Thoracic aorta (tissue), 2 donors: ENCODE measurements at regions not wholly inside any gene's neighbourhood (a gene's known extent, or its start where the extent isn't known, plus 50 kb on each side); places are given as distances from the start of the nearest gene placed in this dataset.

Source experiments
- ATAC-seq: fragments of 150-250 bp; one replicate; pipeline ENCODE4 v1.8.0; 2017; ENCODE audit warnings: low read depth; ENCODE audit not compliant: insufficient number of reproducible peaks, low FRiP score
- DNase-seq: peaks from one replicate; pipeline ENCODE4 v3.0.0-alpha.2; 2020; ENCODE audit warnings: low spot score
- H3K27ac ChIP-seq, 2 donors: fragments of 200-600 bp; sonication (generic); 1 replicate in 1 of 2; 2 replicates in 1 of 2; pipeline ENCODE4 v1.5.1; 2016; ENCODE audit warnings: mild to moderate bottlenecking in 2 of 2, moderate library complexity in 2 of 2
- H3K27me3 ChIP-seq: fragments of 200-600 bp; sonication (generic); replicated peaks from 2 replicates; pipeline ENCODE4 v1.6.0; 2016; ENCODE audit warnings: mild to moderate bottlenecking; ENCODE audit not compliant: insufficient read depth
- H3K36me3 ChIP-seq: fragments of 200-600 bp; sonication (generic); one replicate; pipeline ENCODE4 v1.5.1; 2016
- H3K4me1 ChIP-seq, 2 donors: fragments of 200-600 bp; sonication (generic); 1 replicate in 1 of 2; 2 replicates in 1 of 2; pipeline versions ENCODE4 v1.5.1 to v1.6.0; 2016; ENCODE audit warnings: low read depth in 2 of 2, mild to moderate bottlenecking in 1 of 2; ENCODE audit not compliant: control insufficient read depth in 1 of 2
- H3K4me3 ChIP-seq: fragments of 200-600 bp; sonication (generic); 2 replicates; pipeline ENCODE4 v1.5.1; 2016; ENCODE audit warnings: mild to moderate bottlenecking
- H3K9me3 ChIP-seq: fragments of 200-600 bp; sonication (generic); 2 replicates; pipeline ENCODE4 v1.5.1; 2016
- CTCF ChIP-seq: fragments of 200-600 bp; sonication (generic); IDR thresholded peaks from one replicate; pipeline ENCODE4 v1.5.1; 2019; ENCODE audit warnings: antibody characterized with exemption

- Histone ChIP-seq H3K27me3 (no peaks in the 10 kb centered on the region), H3K27ac (no peak overlapping the region), H3K9me3 (no peaks in the 10 kb centered on the region), H3K4me1 (no peaks in the 10 kb centered on the region), H3K4me3 (no peak overlapping the region), H3K36me3 (no peaks in the 10 kb centered on the region)
- ATAC-seq, result no peak
- TF ChIP-seq CTCF, result no peak
- DNase-seq, result no peak
Measured at GRCh38 chr10:2618690-2619089, 448.7 kb upstream of the PFKP start.

- TF ChIP-seq CTCF, result no peak
- DNase-seq (no peak), ATAC-seq (no peak)
Measured at GRCh38 chr10:2616215-2616614, 451.1 kb upstream of the PFKP start.

DNA sequence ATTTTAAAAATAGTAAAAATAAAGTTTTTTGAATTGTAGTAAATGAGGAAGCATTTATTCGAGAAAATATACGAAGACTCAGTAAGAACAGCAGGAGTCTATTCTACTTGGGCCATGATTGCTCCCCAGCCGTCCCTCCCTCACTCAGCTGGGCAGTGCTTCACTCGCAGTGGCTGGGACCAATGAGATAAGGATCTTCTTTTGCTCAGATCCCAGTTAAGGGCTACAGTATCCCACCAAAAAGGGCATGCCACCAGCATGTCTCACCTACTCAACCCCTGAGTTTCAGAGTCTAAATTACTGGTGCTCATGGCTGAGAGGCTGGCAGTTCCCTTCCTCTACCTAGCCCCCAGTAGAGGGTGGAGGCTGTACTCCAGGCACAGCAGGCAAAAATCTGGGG is 455.7 kb upstream of the PFKP start:
- DNase-seq, result no peak
- no peak for TF ChIP-seq CTCF
- no peak for ATAC-seq
- no peak overlapping the region for H3K4me3 ChIP-seq
- H3K36me3 ChIP-seq, result no peaks in the 10 kb centered on the region
- H3K27ac ChIP-seq, result no peak overlapping the region
- no peaks in the 10 kb centered on the region for H3K9me3 ChIP-seq
- no peaks in the 10 kb centered on the region for H3K4me1 ChIP-seq
- H3K27me3 ChIP-seq, result no peaks in the 10 kb centered on the region

More at GRCh38 chr10:2616215-2616614, 451.1 kb upstream of the PFKP start:
- H3K4me1 ChIP-seq, result no peaks in the 10 kb centered on the region
- H3K9me3 ChIP-seq, result no peaks in the 10 kb centered on the region
- H3K4me3 ChIP-seq, result no peak overlapping the region
- H3K27ac ChIP-seq, result no peak overlapping the region
- H3K27me3 ChIP-seq, result no peaks in the 10 kb centered on the region
- no peaks in the 10 kb centered on the region for H3K36me3 ChIP-seq

- ATAC-seq (no peak), DNase-seq (no peak)
- H3K4me1 ChIP-seq, result no peaks in the 10 kb centered on the region
- no peaks in the 10 kb centered on the region for H3K36me3 ChIP-seq
- H3K27ac ChIP-seq, result no peak overlapping the region
- no peak overlapping the region for H3K4me3 ChIP-seq
- no peaks in the 10 kb centered on the region for H3K9me3 ChIP-seq
- H3K27me3 ChIP-seq, result no peaks in the 10 kb centered on the region
- TF ChIP-seq CTCF, result no peak
Measured at GRCh38 chr10:2610946-2611345, 456.4 kb upstream of the PFKP start.

DNA sequence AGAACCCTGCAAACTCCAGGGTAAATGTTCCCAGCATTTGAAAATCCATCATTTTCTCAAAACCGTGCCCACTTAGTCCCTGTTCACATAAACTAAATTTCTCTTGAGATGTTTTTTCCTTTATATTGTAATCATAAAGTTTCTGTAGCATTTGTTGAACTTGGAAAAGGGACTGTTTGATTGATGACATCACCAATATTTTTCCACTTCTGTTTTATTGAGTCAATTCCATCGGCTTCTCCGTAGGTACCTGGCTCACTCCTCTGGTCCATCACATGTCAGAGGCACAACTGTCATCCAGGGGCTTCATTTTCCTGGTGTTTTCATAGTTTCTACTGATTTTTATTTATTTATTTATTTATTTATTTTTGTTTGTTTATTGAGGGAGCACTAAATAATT is 462.5 kb upstream of the PFKP start:
- Histone ChIP-seq H3K27me3 (no peaks in the 10 kb centered on the region), H3K9me3 (no peaks in the 10 kb centered on the region), H3K36me3 (no peaks in the 10 kb centered on the region), H3K4me1 (no peaks in the 10 kb centered on the region), H3K27ac (no peak overlapping the region), H3K4me3 (no peak overlapping the region)
- TF ChIP-seq CTCF, result no peak
- DNase-seq (no peak), ATAC-seq (no peak)
